HG03066 (cell line): ENCODE measurements at regions not wholly inside any gene's neighbourhood (a gene's known extent, or its start where the extent isn't known, plus 50 kb on each side); places are given as distances from the start of the nearest gene placed in this dataset.

Experiments used
- ATAC-seq: cut with Tn5 transposase; IDR thresholded peaks from one replicate; pipeline ENCODE4 v1.9.1; 2021; ENCODE audit warnings: low read depth; ENCODE audit not compliant: unreplicated experiment

DNA sequence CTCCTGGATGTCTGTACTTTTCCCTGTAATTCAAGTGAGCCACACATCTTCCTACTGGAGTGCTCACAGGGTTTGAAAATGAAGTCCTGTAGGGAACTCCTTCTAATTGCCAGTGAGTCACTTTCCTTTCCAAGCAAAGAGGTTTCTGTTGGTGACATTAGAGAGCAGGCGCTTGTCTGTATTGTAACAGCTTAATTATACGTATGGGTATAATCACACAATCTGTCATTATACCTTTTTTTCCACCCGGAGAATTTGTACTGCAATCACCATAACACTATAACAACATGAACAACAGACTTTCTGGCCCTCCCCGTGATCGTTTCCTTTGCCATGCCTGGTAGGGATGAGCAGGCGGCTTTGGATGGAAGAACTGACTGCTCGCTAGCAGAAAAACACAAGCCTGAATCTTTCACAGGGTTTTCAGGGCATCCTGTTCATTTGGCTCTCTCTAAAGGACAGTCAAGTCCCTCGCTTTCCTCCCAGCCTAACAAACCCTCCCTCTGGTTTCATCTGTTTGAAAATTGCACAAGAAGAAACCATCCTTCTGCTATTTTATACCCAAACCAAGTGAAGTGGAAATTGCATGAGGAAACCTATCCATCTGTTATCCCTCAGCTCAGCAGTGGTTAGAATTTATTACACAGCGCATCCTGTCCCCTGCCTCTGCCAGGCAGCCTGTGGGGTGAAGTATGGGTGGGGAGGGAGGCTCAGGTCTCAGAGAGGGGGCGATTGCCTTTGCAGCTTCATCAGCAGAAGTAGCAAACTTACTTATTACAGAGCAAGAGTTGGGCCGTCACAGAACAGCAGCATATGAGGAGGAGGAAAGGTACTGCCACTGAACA is 307.0 kb upstream of the TLE4 start:
- ATAC-seq, result no peak

DNA sequence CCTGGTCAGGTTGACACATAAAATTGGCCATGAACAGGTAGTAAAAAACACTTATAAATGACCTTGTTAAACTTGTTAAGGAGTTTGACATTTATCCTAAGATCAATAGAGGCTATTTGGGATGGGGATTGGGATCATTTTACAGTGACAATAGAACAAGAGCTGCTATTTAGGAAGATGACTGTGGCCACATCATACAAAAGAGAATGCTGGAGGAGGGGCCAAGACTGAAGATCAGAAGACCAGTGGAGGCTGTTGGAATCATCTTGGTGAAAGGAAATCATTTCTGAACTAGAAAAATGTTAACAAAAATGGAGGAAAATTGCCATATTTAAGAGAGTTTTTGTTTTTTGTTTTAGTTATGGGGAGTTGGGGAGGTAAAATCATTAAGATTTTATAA is 304.8 kb upstream of the TLE4 start:
- ATAC-seq, result no peak

DNA sequence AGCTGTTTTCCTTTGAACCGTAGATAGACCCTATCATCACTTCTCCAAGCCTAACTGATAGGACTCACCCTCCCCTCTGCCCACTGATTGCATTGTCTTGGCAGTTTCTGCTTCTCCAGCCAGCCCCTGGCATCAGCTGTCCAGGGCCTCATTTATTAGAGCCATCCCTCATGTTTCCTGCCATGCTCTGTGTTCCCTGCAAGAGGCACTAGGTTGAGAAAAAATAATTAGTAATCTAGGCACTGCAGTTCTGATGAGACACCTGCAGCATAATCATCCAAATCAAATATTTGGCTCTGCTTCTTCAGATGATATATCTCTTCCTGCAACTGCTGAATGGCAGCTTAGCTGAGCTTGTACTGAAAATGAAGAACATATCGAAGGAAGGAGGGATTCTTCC is 303.0 kb upstream of the TLE4 start:
- ATAC-seq, result no peak

DNA sequence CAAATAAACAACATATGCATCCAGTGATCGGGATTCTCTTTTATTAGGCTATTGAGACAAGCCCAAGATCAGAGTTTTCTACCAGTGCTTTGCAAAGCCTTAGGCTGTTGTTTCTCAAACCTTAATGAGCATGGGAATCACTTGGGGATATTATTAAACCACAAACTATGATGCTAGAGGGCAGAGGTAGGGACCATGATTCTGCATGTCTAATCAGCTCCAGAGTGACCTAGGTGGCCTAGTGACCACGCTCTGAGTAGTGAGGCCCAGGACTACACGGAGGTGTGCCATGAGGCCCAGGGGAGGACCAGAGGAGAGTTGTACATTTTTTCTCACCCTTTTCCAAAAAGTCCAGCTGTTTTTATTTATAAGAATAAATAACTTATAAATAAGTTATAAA is 298.5 kb upstream of the TLE4 start:
- no peak for ATAC-seq

DNA sequence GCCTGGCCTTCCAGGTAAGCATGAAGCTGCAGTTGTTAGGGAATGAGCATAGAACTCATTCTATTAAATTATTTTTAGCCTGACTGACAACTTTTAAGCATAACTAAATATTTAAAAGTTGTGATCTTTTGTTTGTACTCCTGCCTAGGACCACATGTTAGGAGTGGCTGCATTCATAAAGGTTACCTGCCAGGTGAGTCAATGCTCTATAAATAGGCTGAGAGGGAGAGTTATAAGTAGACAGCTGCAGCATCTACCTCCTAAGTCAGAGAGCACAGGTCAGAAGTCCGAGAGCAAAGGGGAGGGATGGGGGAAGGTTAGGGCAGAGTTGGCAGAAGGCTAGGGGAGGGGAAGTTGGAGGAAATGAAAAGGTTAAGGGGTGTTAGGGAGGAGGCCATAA is 292.4 kb upstream of the TLE4 start:
- no peak for ATAC-seq

DNA sequence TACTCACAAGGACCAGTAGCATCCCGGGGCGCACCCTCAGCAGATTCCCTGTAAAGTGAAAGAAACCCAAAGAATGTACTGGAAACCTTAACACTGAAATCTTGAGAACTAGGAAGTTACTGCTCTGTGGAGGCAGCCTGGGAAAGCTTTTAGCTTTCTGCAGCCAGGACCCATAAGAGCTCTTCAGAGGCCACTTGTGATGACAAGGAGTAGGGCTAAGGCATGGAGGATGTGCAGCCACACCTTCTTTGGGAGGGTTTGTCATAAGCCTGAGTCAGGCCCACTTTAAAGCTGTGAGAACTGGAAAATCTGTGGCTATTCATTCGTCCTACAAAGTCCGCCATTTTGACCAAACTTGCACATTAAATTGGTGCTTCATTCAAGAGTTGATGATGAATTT is 291.1 kb upstream of the TLE4 start:
- ATAC-seq, result no peak

DNA sequence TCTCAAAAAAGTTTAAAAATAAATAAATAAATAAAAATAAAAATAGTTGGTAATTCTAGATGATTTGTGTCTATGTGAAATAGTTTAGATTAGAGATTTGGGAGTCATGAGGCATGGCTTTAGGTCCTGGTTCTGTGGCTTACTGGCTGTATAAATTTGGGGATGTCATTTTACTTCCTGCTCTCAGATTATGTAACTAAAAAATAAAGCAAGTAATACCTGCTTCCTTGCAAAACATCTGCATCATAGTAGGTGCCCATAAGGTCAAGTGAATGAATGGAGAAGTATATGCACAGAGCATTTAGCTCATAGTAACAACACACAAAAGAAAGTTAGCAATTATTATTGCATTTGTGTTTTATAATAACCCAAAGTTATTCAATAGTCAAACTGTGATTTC is 287.7 kb upstream of the TLE4 start:
- ATAC-seq, result no peak

DNA sequence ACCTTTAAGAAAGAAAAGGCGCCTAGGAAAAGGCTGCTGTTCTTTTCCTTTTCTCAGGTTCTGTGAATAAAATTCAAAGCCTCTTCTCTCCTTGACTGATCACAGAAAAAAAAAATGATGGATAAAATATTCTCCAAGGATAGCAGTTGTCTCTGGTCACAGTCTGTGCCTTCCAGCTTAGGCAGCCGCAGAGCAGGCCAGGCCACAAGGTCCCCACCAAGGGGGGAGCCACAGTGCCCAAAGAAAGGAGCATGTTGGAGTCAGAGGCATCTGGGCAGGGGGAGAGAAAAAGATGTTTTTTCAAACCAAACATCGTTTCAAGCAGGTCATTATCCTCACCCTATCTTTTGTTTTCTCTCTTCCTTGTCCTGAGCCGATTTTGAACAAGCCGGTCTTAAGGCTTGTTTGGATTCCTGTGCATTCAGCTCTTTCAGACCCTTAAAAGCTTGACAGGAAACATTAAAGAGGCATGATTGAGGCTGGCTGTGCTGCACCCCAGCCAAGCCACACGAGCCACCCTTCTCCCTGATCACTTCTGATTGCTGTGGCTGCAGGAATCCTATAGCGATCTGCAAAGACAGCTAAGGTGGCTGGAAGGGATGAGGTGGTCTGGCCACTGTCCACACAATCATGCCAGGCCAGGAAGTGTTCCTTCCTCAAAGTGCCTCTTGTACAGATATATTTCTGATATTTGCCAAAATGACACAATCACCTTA is 284.6 kb upstream of the TLE4 start:
- ATAC-seq, result no peak

DNA sequence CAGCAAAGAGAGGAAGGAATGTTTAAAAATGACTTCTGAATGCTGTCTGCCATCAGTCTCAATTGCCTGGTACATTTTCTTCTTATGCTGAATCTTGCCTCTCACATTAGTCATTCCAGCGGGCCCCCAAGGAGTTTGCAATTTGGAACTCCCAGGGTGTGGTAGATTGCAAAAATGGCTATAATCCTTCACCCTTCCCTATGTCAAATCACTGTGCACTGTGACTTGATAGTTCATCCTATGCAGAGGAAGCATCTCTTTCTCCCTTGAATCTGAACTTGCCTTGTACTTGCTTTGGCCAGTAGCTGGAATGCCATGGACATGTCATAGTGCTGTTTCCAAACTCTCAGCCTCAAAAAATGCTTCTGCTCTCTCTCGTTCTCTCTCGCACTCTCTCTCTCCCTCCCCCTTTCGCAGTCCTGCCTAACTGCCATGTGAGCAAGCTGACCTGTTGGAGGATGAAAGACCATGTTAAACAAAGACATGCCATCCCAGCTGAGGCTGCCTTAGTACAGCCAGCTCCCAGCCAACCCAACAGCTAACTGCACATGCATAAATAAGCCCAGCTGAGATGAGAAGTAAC is 284.0 kb upstream of the TLE4 start:
- ATAC-seq, result no peak

DNA sequence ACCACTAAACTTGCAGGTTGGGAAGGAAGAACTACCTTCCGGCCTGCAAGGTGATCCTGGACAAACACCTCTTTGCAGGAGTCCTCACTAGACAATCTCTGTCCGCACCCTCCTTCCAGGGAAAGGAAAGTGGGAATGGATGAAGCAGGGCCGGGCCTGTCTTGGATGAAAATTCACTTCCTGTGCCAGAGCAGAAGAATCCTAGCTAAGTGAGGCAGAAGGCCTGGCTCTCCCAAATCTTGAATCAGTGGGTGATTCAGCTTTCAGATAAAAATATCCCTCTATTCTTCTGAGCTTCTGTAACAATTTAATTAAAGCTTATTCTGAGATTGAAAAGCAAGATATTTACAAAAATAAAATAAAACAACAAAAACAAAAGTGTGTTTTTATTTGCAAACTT is 281.9 kb upstream of the TLE4 start:
- ATAC-seq, result no peak

DNA sequence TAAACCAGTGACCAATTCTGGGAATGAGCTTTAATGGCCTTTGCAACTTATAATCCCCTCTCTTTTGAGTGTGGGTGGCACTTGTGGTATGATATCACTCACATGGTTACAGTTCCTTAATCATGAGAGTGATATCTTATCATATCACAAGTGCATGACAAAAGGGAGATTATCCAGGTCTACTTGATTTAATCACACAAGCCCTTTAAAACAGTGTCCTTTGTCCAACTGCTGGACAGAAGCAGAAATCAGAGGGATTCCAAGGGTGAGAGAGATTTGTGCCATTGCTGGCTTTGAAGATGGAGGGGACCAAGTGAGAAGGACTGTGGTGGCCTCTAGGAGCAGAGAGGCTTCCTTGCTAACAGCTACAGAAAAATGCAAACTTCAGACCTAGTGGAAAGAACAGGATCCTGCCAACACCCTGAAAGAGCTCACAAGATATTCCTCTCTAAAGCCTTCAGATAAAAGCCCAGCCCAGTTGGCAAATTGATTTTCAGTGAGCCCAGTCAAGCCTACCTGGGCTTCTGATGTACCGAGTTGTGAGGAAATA is 279.0 kb upstream of the TLE4 start:
- ATAC-seq, result no peak

DNA sequence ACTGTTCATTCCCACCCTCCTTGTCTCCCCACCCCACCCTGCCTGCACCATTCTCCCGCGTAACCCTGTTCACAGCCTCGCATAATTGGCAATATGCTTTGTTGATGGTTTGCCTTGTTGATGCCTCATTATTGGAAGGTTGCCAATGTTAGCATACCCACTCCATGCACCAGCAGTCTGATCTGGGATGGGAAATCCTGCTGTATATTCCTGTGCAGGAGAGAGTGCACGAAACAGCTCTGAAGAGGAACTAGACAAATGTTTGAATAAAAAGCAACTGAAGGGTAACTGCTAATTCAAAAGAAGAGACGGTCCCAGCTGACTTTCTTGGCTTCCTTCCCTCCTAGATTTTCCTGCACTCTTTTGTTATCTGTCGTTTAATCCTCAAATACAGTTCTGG is 271.7 kb upstream of the TLE4 start:
- ATAC-seq, result no peak

DNA sequence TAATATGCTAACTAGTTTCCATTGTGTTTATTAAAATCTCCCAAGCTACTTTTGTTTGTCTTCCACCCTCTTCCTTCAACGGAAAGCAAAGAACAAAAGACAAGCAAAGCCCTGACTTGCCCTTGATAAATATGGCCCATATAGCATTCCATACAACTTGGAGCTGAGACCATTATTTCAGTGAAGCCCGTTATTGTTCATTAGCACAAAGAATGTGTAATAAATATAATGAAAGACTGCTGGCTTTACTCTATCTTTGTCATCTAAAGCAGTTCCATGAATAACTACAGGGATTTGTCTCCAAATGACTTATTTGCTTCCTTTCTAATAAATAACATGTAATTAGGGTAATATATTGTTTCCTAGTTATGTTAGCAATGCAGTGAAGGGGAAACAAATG is 270.7 kb upstream of the TLE4 start:
- no peak for ATAC-seq

DNA sequence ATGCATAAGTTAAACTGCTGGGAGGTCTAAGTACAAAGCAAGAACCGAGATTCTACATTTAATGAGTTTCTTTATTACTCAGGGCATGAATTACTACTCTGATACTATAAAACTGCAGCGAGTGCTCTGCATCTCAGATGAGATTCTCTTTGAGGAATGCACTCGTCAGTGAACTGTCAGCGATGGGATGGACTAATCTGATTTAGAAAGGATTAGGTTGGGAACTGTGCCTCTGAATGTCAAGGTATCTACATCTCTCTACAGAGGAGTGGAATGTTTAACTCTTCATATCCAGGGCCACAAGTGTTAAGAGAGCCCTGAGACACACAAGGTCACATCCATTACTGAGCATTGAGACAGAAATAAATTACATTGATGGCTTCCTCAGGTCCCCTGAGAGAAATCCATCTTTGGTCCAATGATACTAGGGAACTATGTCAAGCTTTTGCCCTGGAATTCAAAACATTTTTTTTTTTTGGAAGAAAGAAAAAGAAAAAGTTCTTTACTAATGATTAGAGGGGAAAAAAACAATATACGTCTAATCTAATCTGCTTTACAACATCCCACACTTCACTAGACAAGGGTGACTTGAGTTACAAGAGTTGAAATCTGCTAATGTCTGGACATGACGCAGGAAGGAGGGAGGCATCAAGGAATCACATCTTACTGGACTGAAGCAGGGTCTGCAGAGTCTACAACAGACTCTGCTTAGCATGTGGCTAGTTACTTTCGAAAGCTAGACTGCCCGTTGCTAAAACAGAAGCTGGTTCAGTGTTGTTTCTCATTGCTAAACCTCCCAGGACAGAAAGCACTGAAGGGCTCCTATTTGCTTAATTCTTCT is 270.0 kb upstream of the TLE4 start:
- no peak for ATAC-seq

DNA sequence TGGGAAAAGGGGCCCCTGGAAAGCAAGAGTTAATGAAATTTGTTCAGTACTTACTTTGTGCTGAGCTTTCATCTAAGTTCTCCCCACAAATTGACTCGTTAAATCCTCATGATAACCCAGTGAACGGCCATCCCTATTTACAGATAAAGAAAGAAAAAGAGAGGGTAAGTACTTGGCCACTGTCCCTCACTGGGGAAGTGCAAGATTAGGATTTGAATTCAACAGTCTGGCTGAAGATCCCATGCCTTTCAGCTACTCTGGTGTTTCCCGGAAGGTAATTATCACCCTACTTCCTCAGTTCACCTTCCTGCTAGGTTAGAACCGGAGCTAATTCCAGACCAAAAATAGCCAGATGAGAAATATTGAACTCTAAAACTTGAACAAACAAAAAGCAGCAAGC is 269.2 kb upstream of the TLE4 start:
- ATAC-seq, result no peak

DNA sequence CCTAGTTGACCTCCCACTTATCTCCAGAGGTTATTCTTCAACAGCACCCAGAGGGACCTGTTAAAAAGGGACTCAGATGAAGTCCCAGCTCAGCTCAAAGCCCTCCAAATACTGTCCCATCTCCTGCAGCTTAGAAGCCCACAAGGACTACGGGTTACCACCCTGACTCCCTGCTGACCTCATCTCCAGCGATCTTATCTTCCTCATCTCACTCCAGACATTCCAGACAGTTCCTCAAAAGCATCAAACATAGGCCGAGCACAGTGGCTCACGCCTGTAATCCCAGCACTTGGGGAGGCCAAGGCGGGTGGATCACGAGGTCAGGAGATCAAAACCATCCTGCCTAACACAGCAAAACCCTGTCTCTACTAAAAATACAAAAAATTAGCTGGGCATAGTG is 263.8 kb upstream of the TLE4 start:
- no peak for ATAC-seq

DNA sequence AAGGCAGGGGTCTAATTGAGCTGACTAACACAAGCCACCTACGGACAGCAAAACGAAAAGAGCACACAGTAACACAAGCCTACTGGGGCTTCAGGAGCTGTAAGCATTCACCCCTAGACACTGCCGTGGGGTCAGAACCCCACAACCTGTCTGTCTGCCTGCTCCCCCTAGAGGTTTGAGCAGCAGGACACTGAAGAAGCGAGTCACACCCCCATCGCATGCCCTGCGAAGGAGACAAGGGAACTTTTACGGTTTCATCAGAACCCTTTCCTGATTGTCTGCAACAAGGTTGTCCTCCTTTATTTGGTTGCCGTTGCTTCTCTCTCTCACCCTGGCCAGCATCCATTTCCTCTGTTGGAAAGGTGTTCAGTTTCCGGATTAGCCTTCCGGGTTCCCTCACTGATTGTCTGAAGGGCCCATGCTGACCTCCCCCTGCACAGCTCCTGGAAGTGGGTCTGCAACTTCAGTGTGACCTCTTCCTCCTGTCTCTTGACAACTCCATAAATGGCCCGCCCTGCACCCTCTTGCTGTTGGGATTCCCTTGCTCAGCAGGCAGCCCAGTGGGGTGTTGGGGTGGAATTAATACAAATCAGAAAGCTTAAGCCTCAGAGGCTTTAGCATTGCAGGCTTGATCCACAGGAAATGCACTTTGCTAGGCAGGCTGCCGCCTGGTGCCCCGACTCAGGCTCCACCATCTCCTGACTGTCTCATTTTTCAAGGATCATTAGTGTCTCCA is 258.9 kb upstream of the TLE4 start:
- no peak for ATAC-seq

DNA sequence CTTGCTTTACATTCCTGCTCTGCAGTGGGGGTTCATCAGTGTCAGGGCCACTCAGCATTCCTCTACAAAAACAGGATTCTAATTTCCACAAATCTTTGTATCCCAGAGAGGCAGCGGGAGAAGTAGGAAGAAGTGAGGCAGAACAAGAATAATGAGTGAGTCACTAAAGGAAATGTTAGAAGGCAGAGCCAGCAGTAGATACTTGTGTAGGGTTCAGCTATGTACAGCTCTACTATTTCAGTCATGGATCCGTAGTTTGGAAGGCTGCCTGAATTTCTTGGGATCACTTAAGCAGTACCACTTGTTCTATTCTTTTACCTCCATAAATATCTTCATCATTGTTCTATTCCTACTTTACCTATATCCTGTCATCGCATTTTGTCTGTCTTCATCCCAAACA is 246.3 kb upstream of the TLE4 start:
- no peak for ATAC-seq

DNA sequence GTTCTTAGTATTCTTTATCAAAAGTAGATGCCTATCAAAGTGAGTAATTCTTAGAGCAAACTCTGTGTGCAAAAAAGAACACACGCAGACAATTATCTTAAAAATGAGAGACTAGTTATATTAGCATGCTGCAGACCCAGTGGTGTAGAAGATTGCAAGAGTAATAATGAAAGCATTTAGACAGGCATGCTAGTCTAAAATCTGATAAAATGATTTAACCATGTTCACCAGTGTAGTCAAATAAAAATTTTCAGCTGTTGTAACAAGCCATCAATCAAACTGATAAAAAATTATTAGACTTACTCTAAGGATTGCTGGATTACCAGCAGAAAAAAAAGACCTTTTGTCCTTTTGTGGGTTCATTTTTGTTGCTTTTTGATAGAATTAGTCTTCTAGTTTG is 241.9 kb upstream of the TLE4 start:
- ATAC-seq, result no peak

DNA sequence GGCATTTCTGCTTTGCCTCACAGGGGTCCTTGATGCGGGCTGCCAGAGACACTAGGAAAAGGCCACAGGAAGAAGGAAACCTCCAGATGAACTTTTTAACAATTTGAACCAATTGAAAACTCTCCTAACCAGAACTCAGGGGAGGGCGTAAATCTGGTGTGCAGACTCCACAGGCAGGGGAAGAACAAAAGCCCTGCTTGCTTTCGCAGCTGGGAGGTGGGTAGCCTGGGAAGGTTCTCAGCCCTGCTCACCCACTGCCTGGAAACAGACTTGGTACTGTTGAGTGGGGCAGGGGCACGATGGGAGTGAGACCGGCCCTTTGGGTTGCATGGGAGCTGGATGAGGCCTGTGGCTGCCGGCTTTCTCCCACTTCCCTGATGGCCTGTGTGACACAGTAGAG is 237.8 kb upstream of the TLE4 start:
- no peak for ATAC-seq
